GM23248 (cell line): ENCODE measurements at regions not wholly inside any gene's neighbourhood (a gene's known extent, or its start where the extent isn't known, plus 50 kb on each side); places are given as distances from the start of the nearest gene placed in this dataset.

Source experiments
- EZH2 ChIP-seq: fragments of 200-600 bp; sonication (generic); IDR thresholded peaks from 2 replicates; pipeline ENCODE4 v1.6.1; 2018; ENCODE audit warnings: antibody characterized with exemption, mild to moderate bottlenecking; ENCODE audit not compliant: insufficient read depth, poor library complexity, severe bottlenecking
- EZH2phosphoT487 ChIP-seq: fragments of 200-600 bp; sonication (generic); IDR thresholded peaks from 2 replicates; pipeline ENCODE4 v1.6.1; 2018; ENCODE audit warnings: antibody characterized with exemption, moderate library complexity, mild to moderate bottlenecking, low read depth; ENCODE audit not compliant: insufficient read depth

GRCh38 chr7:123271856-123272255, 72.1 kb upstream of the SLC13A1 start:
- TF ChIP-seq EZH2, result no peak
- TF ChIP-seq EZH2phosphoT487, result no peak
